ENCODE measurements at regions not wholly inside any gene's neighbourhood (a gene's known extent, or its start where the extent isn't known, plus 50 kb on each side); places are given as distances from the start of the nearest gene placed in this dataset.
"Not testable (repeated sequence)": the region's sequence is repeated elsewhere in the genome, so short reads cannot be mapped to it uniquely, and the experiment has no call there.

- DNase-seq, result no peak
These were observed 159.7 kb downstream of the BMP7 start for GRCh38 chr20:57106692-57107091.

- no peak for DNase-seq
These were observed 159.2 kb downstream of the BMP7 start for GRCh38 chr20:57107208-57107607.

- no peak for DNase-seq
These were observed 158.2 kb downstream of the BMP7 start for GRCh38 chr20:57108218-57108617.

- peak in 1 of 14 donors; percentile 11 for DNase-seq
These were observed 157.5 kb downstream of the BMP7 start for GRCh38 chr20:57108742-57109570.

GRCh38 chr20:57109571-57109953 is 156.9 kb downstream of the BMP7 start:
- DNase-seq, result no peak

GRCh38 chr20:57110121-57111027 is 156.1 kb downstream of the BMP7 start:
- DNase-seq, result not testable (repeated sequence)

- no peak for DNase-seq
These were observed 155.4 kb downstream of the BMP7 start for GRCh38 chr20:57111028-57111373.

GRCh38 chr20:57112448-57112847 is 154.0 kb downstream of the BMP7 start:
- DNase-seq, result no peak

GRCh38 chr20:57114290-57115005 is 152.0 kb downstream of the BMP7 start:
- no peak for DNase-seq

- no peak for DNase-seq
These were observed 149.1 kb downstream of the BMP7 start for GRCh38 chr20:57117296-57117695.

- DNase-seq, result no peak
These were observed 148.2 kb downstream of the BMP7 start for GRCh38 chr20:57118107-57118769.
